ENCODE measurements at regions not wholly inside any gene's neighbourhood (a gene's known extent, or its start where the extent isn't known, plus 50 kb on each side); places are given as distances from the start of the nearest gene placed in this dataset.
"Not testable (repeated sequence)": the region's sequence is repeated elsewhere in the genome, so short reads cannot be mapped to it uniquely, and the experiment has no call there.

DNA sequence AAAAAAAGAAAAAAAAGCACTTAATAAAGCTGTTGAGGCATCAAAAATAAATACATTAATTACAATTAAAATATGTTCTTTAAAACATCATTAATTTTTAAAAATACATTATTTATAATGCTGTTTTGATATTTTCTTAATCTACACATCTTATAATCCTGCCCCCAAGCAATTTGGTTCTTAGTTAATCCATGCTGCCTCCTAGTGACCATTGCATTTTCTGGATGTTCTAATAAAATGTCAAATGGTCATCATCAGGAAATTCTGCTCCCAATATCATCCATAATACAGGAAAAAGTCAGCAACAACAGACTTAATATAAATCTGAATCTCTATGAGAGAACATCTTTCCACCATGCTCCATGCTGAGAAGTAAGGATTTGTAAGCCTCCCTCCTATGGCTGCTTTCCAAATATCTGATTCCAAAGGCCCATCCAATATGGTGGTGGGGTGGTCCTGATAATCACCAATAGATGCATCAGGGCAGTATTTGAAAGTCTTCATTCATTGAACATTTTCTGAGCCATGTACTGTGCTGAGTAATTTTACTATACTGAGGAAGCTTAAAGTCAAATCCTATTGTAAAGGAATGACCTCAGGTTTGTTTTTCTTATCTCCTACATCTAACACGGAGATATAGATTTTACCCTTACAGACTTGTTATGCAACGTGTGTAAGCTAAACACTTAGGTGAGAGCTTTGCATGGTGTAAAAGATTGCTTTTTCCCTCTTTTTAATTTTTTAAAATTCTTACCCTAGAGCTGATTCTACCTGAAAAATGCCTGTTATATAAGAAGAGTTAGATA lies 124.7 kb upstream of the BMAL1 start:
- CTCF ChIA-PET: interaction anchor here (0.6 to 2.8 kb wide), 10 partner anchors 14 to 865 kb away, joined by 3 to 24 read pairs (median 4); no protein-coding TSS in a partner anchor

GRCh38 chr11:13154374-13154773 lies 123.2 kb upstream of the BMAL1 start:
- CTCF ChIA-PET: interaction anchor here (1.1 kb wide), 1 partner anchor 191 kb away, joined by 3 read pairs; no protein-coding TSS in a partner anchor
- TF ChIP-seq ZNF146 (tag by site-specific recombination; IDR thresholded peaks at IDR 0.05): peak; percentile 82
- H3K9me3 ChIP-seq (ENCODE audit: control insufficient read depth, insufficient read depth, low read depth, low read length); POLR2A ChIA-PET; H3K4me1 ChIP-seq (ENCODE audit: control insufficient read depth, insufficient read depth, low read length); H3K27ac ChIP-seq (ENCODE audit: extremely low read depth, low read depth, low read length); H3K4me3 ChIP-seq (ENCODE audit: low read depth, low read length); H3K36me3 ChIP-seq (ENCODE audit: control insufficient read depth in 2 of 2, insufficient read depth in 1 of 2, low read length in 2 of 2): not testable (repeated sequence)

More for the DNA sequence above, 124.7 kb upstream of the BMAL1 start:
- TF ChIP-seq ZNF654 (tag by site-specific recombination; IDR thresholded peaks at IDR 0.05; ENCODE audit: low read depth): peak; percentile 15
- TF ChIP-seq, protein P1, sequence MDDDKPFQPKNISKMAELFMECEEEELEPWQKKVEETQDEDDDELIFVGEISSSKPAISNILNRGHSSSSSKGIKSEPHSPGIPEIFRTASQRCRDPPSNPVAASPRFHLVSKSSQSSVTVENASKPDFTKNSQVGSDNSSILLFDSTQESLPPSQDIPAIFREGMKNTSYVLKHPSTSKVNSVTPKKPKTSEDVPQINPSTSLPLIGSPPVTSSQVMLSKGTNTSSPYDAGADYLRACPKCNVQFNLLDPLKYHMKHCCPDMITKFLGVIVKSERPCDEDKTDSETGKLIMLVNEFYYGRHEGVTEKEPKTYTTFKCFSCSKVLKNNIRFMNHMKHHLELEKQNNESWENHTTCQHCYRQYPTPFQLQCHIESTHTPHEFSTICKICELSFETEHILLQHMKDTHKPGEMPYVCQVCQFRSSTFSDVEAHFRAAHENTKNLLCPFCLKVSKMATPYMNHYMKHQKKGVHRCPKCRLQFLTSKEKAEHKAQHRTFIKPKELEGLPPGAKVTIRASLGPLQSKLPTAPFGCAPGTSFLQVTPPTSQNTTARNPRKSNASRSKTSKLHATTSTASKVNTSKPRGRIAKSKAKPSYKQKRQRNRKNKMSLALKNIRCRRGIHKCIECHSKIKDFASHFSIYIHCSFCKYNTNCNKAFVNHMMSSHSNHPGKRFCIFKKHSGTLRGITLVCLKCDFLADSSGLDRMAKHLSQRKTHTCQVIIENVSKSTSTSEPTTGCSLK (tag by site-specific recombination; IDR thresholded peaks at IDR 0.05): no peak
- Histone ChIP-seq H3K4me3 (ENCODE audit: low read depth, low read length) (no peak overlapping the region), H3K27ac (ENCODE audit: extremely low read depth, low read depth, low read length) (no peak overlapping the region), H3K36me3 (ENCODE audit: control insufficient read depth in 2 of 2, insufficient read depth in 1 of 2, low read length in 2 of 2) (no peaks in the 10 kb centered on the region), H3K9me3 (ENCODE audit: control insufficient read depth, insufficient read depth, low read depth, low read length) (no peaks in the 10 kb centered on the region), H3K4me1 (ENCODE audit: control insufficient read depth, insufficient read depth, low read length) (no peaks in the 10 kb centered on the region)
- POLR2A ChIA-PET: no interaction called here

GRCh38 chr11:13160346-13160745 lies 117.2 kb upstream of the BMAL1 start:
- no peak overlapping the region for H3K27ac ChIP-seq (ENCODE audit: extremely low read depth, low read depth, low read length)
- no peaks in the 10 kb centered on the region for H3K4me1 ChIP-seq (ENCODE audit: control insufficient read depth, insufficient read depth, low read length)
- no peaks in the 10 kb centered on the region for H3K36me3 ChIP-seq (ENCODE audit: control insufficient read depth in 2 of 2, insufficient read depth in 1 of 2, low read length in 2 of 2)
- CTCF ChIA-PET: interaction anchor here (0.5 to 1.4 kb wide), 4 partner anchors 9 to 829 kb away, joined by 3 to 4 read pairs (median 3); no protein-coding TSS in a partner anchor
- H3K9me3 ChIP-seq (ENCODE audit: control insufficient read depth, insufficient read depth, low read depth, low read length): no peaks in the 10 kb centered on the region
- POLR2A ChIA-PET: no interaction called here
- 0 out of 2 replicates have a peak, but pooled peaks have one; percentile 22 for TF ChIP-seq ZNF335 (tag by site-specific recombination; conservative IDR thresholded peaks at IDR 0.05)
- TF ChIP-seq ZNF664 (tag by site-specific recombination; IDR thresholded peaks at IDR 0.05): no peak
- TF ChIP-seq, protein P2, sequence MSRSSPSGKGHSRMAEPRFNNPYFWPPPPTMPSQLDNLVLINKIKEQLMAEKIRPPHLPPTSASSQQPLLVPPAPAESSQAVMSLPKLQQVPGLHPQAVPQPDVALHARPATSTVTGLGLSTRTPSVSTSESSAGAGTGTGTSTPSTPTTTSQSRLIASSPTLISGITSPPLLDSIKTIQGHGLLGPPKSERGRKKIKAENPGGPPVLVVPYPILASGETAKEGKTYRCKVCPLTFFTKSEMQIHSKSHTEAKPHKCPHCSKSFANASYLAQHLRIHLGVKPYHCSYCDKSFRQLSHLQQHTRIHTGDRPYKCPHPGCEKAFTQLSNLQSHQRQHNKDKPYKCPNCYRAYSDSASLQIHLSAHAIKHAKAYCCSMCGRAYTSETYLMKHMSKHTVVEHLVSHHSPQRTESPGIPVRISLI (tag by site-specific recombination; IDR thresholded peaks at IDR 0.05): no peak
- no peak overlapping the region for H3K4me3 ChIP-seq (ENCODE audit: low read depth, low read length)

DNA sequence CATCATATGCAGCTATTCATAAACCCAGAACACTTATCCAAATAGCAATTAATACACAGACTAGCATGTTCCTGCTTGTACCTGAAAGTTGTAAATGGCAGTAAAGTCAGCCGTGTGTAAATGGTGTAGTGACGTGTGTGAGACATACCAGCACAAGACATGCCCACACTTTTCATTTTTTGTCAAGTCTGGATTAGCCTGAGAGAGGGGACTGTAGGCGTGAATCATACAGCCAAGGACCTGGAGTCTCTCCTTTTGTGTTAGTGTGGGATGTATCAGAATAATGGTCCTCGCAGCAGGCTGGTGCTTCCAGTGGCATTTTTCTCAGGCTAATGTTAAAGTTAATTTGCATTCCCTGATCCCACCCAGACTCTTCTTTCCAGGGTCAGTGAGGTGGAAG lies 116.8 kb upstream of the BMAL1 start:
- TF ChIP-seq EGR2 (tag by site-specific recombination; IDR thresholded peaks at IDR 0.05; ENCODE audit: low read depth): 0 out of 2 replicates have a peak, but pooled peaks have one; percentile 36
- no peak for TF ChIP-seq YY1 (tag by site-specific recombination; IDR thresholded peaks at IDR 0.05)
- peak; percentile 18; the same call in 1 of the 2 replicates for TF ChIP-seq ZFHX2 (tag by site-specific recombination; conservative IDR thresholded peaks at IDR 0.05)
- H3K27ac ChIP-seq (ENCODE audit: extremely low read depth, low read depth, low read length): no peak overlapping the region
- CTCF ChIA-PET: interaction anchor here (0.9 to 1.4 kb wide), 3 partner anchors 10 to 830 kb away, joined by 3 to 5 read pairs (median 4); no protein-coding TSS in a partner anchor
- no peak overlapping the region for H3K4me3 ChIP-seq (ENCODE audit: low read depth, low read length)
- no peaks in the 10 kb centered on the region for H3K4me1 ChIP-seq (ENCODE audit: control insufficient read depth, insufficient read depth, low read length)
- no peaks in the 10 kb centered on the region for H3K9me3 ChIP-seq (ENCODE audit: control insufficient read depth, insufficient read depth, low read depth, low read length)
- no peaks in the 10 kb centered on the region for H3K36me3 ChIP-seq (ENCODE audit: control insufficient read depth in 2 of 2, insufficient read depth in 1 of 2, low read length in 2 of 2)
- POLR2A ChIA-PET: no interaction called here

- H3K27ac ChIP-seq (ENCODE audit: extremely low read depth, low read depth, low read length): no peak overlapping the region
- H3K36me3 ChIP-seq (ENCODE audit: control insufficient read depth in 2 of 2, insufficient read depth in 1 of 2, low read length in 2 of 2): no peaks in the 10 kb centered on the region
- H3K9me3 ChIP-seq (ENCODE audit: control insufficient read depth, insufficient read depth, low read depth, low read length): no peaks in the 10 kb centered on the region
- no peaks in the 10 kb centered on the region for H3K4me1 ChIP-seq (ENCODE audit: control insufficient read depth, insufficient read depth, low read length)
- CTCF ChIA-PET: interaction anchor here (0.7 kb wide), 1 partner anchor 193 kb away, joined by 3 read pairs; no protein-coding TSS in a partner anchor
- POLR2A ChIA-PET: no interaction called here
- no peak overlapping the region for H3K4me3 ChIP-seq (ENCODE audit: low read depth, low read length)
- TF ChIP-seq ZNF501 (tag by site-specific recombination; IDR thresholded peaks at IDR 0.05): no peak
- no peak for TF ChIP-seq SCRT1 (tag by site-specific recombination; IDR thresholded peaks at IDR 0.05; ENCODE audit: borderline replicate concordance)
- no peak for TF ChIP-seq ZNF792 (tag by site-specific recombination; IDR thresholded peaks at IDR 0.05)
- TF ChIP-seq HOXA7 (CRISPR knock-in tag; IDR thresholded peaks at IDR 0.05; ENCODE audit: borderline replicate concordance): no peak
- no peak for TF ChIP-seq ZBTB20 (tag by site-specific recombination; IDR thresholded peaks at IDR 0.05)
- TF ChIP-seq ZNF629 (tag by site-specific recombination; IDR thresholded peaks at IDR 0.05): no peak
- TF ChIP-seq, protein P3, sequence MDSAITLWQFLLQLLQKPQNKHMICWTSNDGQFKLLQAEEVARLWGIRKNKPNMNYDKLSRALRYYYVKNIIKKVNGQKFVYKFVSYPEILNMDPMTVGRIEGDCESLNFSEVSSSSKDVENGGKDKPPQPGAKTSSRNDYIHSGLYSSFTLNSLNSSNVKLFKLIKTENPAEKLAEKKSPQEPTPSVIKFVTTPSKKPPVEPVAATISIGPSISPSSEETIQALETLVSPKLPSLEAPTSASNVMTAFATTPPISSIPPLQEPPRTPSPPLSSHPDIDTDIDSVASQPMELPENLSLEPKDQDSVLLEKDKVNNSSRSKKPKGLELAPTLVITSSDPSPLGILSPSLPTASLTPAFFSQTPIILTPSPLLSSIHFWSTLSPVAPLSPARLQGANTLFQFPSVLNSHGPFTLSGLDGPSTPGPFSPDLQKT (IDR thresholded peaks at IDR 0.05; ENCODE audit: borderline replicate concordance, low read depth, low read length): no peak
- no peak for TF ChIP-seq ZNF175 (tag by site-specific recombination; IDR thresholded peaks at IDR 0.05)
- TF ChIP-seq ZFP69B (tag by site-specific recombination; IDR thresholded peaks at IDR 0.05): no peak
- no peak for TF ChIP-seq ZNF146 (tag by site-specific recombination; IDR thresholded peaks at IDR 0.05)
- no peak for TF ChIP-seq ZSCAN23 (tag by site-specific recombination; IDR thresholded peaks at IDR 0.05)
These were observed 114.4 kb upstream of the BMAL1 start for GRCh38 chr11:13163158-13163557.

Measured in HEK293 (cell line).